OCI-LY7 (cell line): ENCODE measurements at regions not wholly inside any gene's neighbourhood (a gene's known extent, or its start where the extent isn't known, plus 50 kb on each side); places are given as distances from the start of the nearest gene placed in this dataset.

Experiments
- BruUV-seq: library from RNA; stranded (reverse); fragments of 400-500 nt; replicated peaks from 2 replicates; lab custom pipeline; 2021; lab: Mats Ljungman, UMichigan
- CTCF ChIA-PET: fragments of 300-600 bp; sonication (Branson Sonifier 250); formaldehyde crosslinking; loops from one replicate; lab custom pipeline; 2022; ENCODE audit warnings: antibody characterized with exemption; ENCODE audit not compliant: unreplicated experiment; lab: Charles Lee
- POLR2A ChIA-PET: fragments of 300-600 bp; sonication (Branson Sonifier 250); formaldehyde crosslinking; loops from one replicate; lab custom pipeline; 2022; ENCODE audit warnings: antibody characterized with exemption; lab: Charles Lee
- DNase-seq: peaks from one replicate; pipeline ENCODE4 v3.0.0-alpha.2; 2015; ENCODE audit warnings: low spot score
- H2AFZ ChIP-seq: fragments of 200-600 bp; sonication (generic), shearing (Covaris generic); 2 replicates; pipeline ENCODE4 v1.6.1; 2014; ENCODE audit warnings: mild to moderate bottlenecking, antibody characterized with exemption, low read length, moderate library complexity
- H3K27ac ChIP-seq: fragments of 200-600 bp; sonication (generic); 2 replicates; pipeline ENCODE4 v1.5.1; 2014; ENCODE audit warnings: mixed run types, low read depth, mild to moderate bottlenecking, moderate library complexity, low read length, inconsistent platforms; ENCODE audit not compliant: poor library complexity, severe bottlenecking
- H3K36me3 ChIP-seq: fragments of 200-600 bp; sonication (generic); 2 replicates; pipeline ENCODE4 v1.6.1; 2014; ENCODE audit warnings: mild to moderate bottlenecking, antibody characterized with exemption, low read length, moderate library complexity, mixed read lengths; ENCODE audit not compliant: insufficient read depth
- H3K4me1 ChIP-seq: fragments of 200-600 bp; sonication (generic); 2 replicates; pipeline ENCODE4 v1.5.1; 2014; ENCODE audit warnings: mild to moderate bottlenecking, low read length; ENCODE audit not compliant: insufficient read depth, poor library complexity, severe bottlenecking
- H3K4me2 ChIP-seq: fragments of 200-600 bp; sonication (generic); 2 replicates; pipeline ENCODE4 v1.6.1; 2014; ENCODE audit warnings: mild to moderate bottlenecking, low read length
- H3K4me3 ChIP-seq: fragments of 200-600 bp; sonication (generic); 2 replicates; pipeline ENCODE4 v1.5.1; 2014; ENCODE audit warnings: mild to moderate bottlenecking, low read depth, low read length; ENCODE audit not compliant: poor library complexity, severe bottlenecking
- H3K79me2 ChIP-seq: fragments of 200-600 bp; sonication (generic); 2 replicates; pipeline ENCODE4 v1.6.1; 2016; ENCODE audit warnings: low read depth, mild to moderate bottlenecking, low read length, moderate library complexity, mixed read lengths; ENCODE audit not compliant: insufficient read depth
- H3K9me2 ChIP-seq: fragments of 200-600 bp; sonication (generic); 2 replicates; pipeline ENCODE4 v1.6.1; 2016; ENCODE audit warnings: mild to moderate bottlenecking, low read length, mixed read lengths; ENCODE audit not compliant: insufficient read depth
- H3K9me3 ChIP-seq: fragments of 200-600 bp; sonication (generic); 2 replicates; pipeline ENCODE4 v1.6.1; 2014; ENCODE audit warnings: mild to moderate bottlenecking, mixed run types, low read length, mixed read lengths
- H4K20me1 ChIP-seq: fragments of 200-600 bp; sonication (generic); 2 replicates; pipeline ENCODE4 v1.6.1; 2014; ENCODE audit warnings: mild to moderate bottlenecking, antibody characterized with exemption, low read length, moderate library complexity, mixed read lengths; ENCODE audit not compliant: insufficient read depth
- EZH2phosphoT487 ChIP-seq: fragments of 200-600 bp; sonication (generic); IDR thresholded peaks from 2 replicates; pipeline ENCODE4 v1.6.1; 2018; ENCODE audit warnings: low read depth, borderline replicate concordance, mild to moderate bottlenecking, mixed run types, antibody characterized with exemption, low read length, moderate library complexity, mixed read lengths
- intact Hi-C: fragments of 100-400 bp; cut with micrococcal nuclease; formaldehyde crosslinking; loops from one replicate; pipeline ENCODE4 v1.10.0; 2022; ENCODE audit not compliant: unreplicated experiment
- TF ChIP-seq, protein P1 (sequence below): fragments of 200-600 bp; sonication (generic); conservative IDR thresholded peaks from 2 replicates; pipeline ENCODE4 v1.5.1; 2014; ENCODE audit warnings: mild to moderate bottlenecking, antibody characterized with exemption, low read length, moderate library complexity, mixed read lengths

DNA sequence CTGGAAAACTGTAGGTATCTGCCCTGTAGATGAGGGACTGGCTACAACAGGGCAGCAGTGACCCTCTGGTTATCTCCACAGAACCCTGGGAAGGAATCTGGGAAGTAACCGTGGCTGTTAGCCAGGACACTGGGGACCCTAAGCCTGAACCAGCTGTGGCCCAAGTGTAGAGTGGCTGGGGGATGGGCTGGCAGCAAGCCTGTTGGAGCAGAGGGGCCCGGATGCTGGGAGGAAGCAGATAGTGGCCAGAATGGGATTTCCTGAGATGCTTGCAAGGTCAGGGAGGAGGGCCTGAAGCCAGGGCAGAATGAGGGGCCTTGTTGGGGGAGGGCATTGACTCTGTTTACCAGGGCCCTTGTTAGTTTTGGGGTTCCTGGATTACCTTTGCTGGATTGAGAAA lies 161.0 kb upstream of the EOLA2 start:
- Histone ChIP-seq H3K36me3 (no peaks in the 10 kb centered on the region), H4K20me1 (no peaks in the 10 kb centered on the region), H2AFZ (no peak overlapping the region), H3K79me2 (no peaks in the 10 kb centered on the region), H3K4me1 (no peaks in the 10 kb centered on the region), H3K4me3 (no peak overlapping the region), H3K9me2 (no peaks in the 10 kb centered on the region), H3K4me2 (no peak overlapping the region), H3K27ac (no peak overlapping the region), H3K9me3 (no peaks in the 10 kb centered on the region)
- POLR2A ChIA-PET = no interaction called here
- no TSS peak for BruUV-seq
- intact Hi-C loops = no loop called here
- no peak for TF ChIP-seq EZH2phosphoT487
- TF ChIP-seq, protein P1, sequence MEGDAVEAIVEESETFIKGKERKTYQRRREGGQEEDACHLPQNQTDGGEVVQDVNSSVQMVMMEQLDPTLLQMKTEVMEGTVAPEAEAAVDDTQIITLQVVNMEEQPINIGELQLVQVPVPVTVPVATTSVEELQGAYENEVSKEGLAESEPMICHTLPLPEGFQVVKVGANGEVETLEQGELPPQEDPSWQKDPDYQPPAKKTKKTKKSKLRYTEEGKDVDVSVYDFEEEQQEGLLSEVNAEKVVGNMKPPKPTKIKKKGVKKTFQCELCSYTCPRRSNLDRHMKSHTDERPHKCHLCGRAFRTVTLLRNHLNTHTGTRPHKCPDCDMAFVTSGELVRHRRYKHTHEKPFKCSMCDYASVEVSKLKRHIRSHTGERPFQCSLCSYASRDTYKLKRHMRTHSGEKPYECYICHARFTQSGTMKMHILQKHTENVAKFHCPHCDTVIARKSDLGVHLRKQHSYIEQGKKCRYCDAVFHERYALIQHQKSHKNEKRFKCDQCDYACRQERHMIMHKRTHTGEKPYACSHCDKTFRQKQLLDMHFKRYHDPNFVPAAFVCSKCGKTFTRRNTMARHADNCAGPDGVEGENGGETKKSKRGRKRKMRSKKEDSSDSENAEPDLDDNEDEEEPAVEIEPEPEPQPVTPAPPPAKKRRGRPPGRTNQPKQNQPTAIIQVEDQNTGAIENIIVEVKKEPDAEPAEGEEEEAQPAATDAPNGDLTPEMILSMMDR = no peak
- no peak for DNase-seq
- CTCF ChIA-PET = no interaction called here

GRCh38 chrX:150100261-150100660 lies 162.0 kb upstream of the EOLA2 start:
- POLR2A ChIA-PET = no interaction called here
- H3K4me2 ChIP-seq = no peak overlapping the region
- H3K4me3 ChIP-seq = no peak overlapping the region
- intact Hi-C loops = no loop called here
- no TSS peak for BruUV-seq
- H3K9me3 ChIP-seq = no peaks in the 10 kb centered on the region
- no peak overlapping the region for H2AFZ ChIP-seq
- no peak for TF ChIP-seq EZH2phosphoT487
- no peaks in the 10 kb centered on the region for H4K20me1 ChIP-seq
- H3K79me2 ChIP-seq = no peaks in the 10 kb centered on the region
- H3K27ac ChIP-seq = no peak overlapping the region
- CTCF ChIA-PET = no interaction called here
- no peaks in the 10 kb centered on the region for H3K4me1 ChIP-seq
- no peaks in the 10 kb centered on the region for H3K36me3 ChIP-seq
- DNase-seq = no peak
- H3K9me2 ChIP-seq = no peaks in the 10 kb centered on the region

DNA sequence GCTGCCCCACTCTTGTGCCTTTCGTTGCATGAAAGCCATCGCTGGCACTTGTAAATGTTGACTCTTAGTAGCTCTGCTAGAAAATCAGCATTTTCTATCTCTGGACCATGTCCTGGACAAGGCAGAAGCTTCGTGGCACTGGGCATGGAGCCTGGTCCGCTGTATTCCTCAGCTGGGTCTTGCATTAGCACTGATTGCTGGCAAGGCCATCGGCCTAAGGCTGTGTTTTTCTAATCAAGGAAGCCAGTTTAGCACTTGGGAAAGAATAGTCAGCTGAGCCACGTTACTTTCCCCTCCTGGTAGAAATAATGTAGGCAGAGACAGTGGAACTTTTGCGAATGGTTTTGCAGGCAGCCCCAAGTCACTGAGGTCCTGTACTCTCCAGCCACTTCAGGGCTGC lies 180.2 kb upstream of the EOLA2 start:
- Histone ChIP-seq H2AFZ (no peak overlapping the region), H3K36me3 (no peaks in the 10 kb centered on the region), H3K4me2 (no peak overlapping the region), H3K9me3 (no peaks in the 10 kb centered on the region), H3K4me1 (no peaks in the 10 kb centered on the region), H3K27ac (no peak overlapping the region), H3K79me2 (no peaks in the 10 kb centered on the region), H3K4me3 (no peak overlapping the region), H3K9me2 (no peaks in the 10 kb centered on the region), H4K20me1 (no peaks in the 10 kb centered on the region)
- no TSS peak for BruUV-seq
- no peak for DNase-seq
- CTCF ChIA-PET = no interaction called here
- intact Hi-C loops = no loop called here
- TF ChIP-seq EZH2phosphoT487 = no peak
- TF ChIP-seq, protein P1 = no peak
- POLR2A ChIA-PET = interaction anchor here (0.6 kb wide), 1 partner anchor 27 kb away, joined by 7 read pairs; no protein-coding TSS in a partner anchor
